Spinal cord (tissue), 9 donors: ENCODE measurements at regions not wholly inside any gene's neighbourhood (a gene's known extent, or its start where the extent isn't known, plus 50 kb on each side); places are given as distances from the start of the nearest gene placed in this dataset.

Experiments
- DNase-seq, 6 donors: peaks; one replicate each; pipeline versions ENCODE4 v3.0.0 to v3.0.0-alpha.2; 2013 to 2015; ENCODE audit warnings: low spot score in 6 of 6, low read depth in 4 of 6
- H3K27ac ChIP-seq: one replicate; pipeline ENCODE4 v1.5.1; 2013; ENCODE audit warnings: low read depth, low read length, control low read depth
- H3K27me3 ChIP-seq: one replicate; pipeline ENCODE4 v1.6.1; 2013; ENCODE audit warnings: low read length; ENCODE audit not compliant: control insufficient read depth, insufficient read depth
- H3K36me3 ChIP-seq: one replicate; pipeline ENCODE4 v1.6.1; 2013; ENCODE audit warnings: low read length; ENCODE audit not compliant: control insufficient read depth, insufficient read depth
- H3K4me1 ChIP-seq: one replicate; pipeline ENCODE4 v1.6.1; 2013; ENCODE audit warnings: low read length; ENCODE audit not compliant: control insufficient read depth, insufficient read depth
- H3K4me3 ChIP-seq: one replicate; pipeline ENCODE4 v1.5.1; 2013; ENCODE audit warnings: low read depth, low read length, control low read depth
- H3K9me3 ChIP-seq: one replicate; pipeline ENCODE4 v1.6.1; 2013; ENCODE audit warnings: low read length; ENCODE audit not compliant: control insufficient read depth, insufficient read depth
- WGBS: methylation state at CpG from one replicate; pipeline ENCODE4 v1.1.5; 2013; ENCODE audit warnings: missing lambda C conversion rate; ENCODE audit not compliant: insufficient coverage; 5-methylcytosine and 5-hydroxymethylcytosine counted together
- donor health status: healthy.

- DNase-seq = no peak
- H3K4me1 ChIP-seq = peaks cover 24% of the 10 kb centered on the region
- no peak overlapping the region for H3K27ac ChIP-seq
- WGBS = 95% methylated on average over 17 of the region's 17 CpGs
- H3K9me3 ChIP-seq = no peaks in the 10 kb centered on the region
- no peaks in the 10 kb centered on the region for H3K36me3 ChIP-seq
- peaks cover 10% of the 10 kb centered on the region for H3K27me3 ChIP-seq
- H3K4me3 ChIP-seq = no peak overlapping the region
Observed at GRCh38 chr20:62545271-62545670, 69.5 kb upstream of the GATA5 start.

GRCh38 chr20:62545901-62546525 lies 70.2 kb upstream of the GATA5 start:
- no peak overlapping the region for H3K27ac ChIP-seq
- no peak for DNase-seq
- peaks cover 31% of the 10 kb centered on the region for H3K4me1 ChIP-seq
- peaks cover 16% of the 10 kb centered on the region for H3K27me3 ChIP-seq
- H3K4me3 ChIP-seq = no peak overlapping the region
- no peaks in the 10 kb centered on the region for H3K9me3 ChIP-seq
- 93% methylated on average over 22 of the region's 22 CpGs for WGBS
- no peaks in the 10 kb centered on the region for H3K36me3 ChIP-seq

DNA sequence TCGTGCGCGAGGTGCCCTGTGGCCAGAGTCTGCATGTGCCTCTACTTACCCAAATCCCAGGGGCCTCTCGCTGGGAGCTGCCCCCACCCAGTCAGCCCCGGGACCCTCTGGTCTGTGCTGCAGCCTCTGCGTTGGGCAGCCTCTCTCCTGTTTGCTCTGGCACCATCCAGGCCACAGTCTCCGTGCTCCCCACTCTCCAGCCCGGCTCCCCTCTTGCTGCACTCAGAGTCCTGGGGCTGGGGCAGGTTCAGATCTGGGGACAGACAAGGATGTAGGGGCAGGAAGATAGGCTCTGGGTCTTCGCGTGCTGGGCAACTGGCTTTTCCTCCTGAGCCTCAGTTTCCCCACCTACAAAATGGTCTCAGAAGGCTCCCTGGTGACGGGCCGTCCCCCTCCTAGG lies 70.8 kb upstream of the GATA5 start:
- no peak overlapping the region for H3K27ac ChIP-seq
- peaks cover 37% of the 10 kb centered on the region for H3K4me1 ChIP-seq
- H3K27me3 ChIP-seq = peaks cover 22% of the 10 kb centered on the region

GRCh38 chr20:62547364-62547763 lies 71.6 kb upstream of the GATA5 start:
- Histone ChIP-seq H3K9me3 (no peaks in the 10 kb centered on the region), H3K36me3 (no peaks in the 10 kb centered on the region), H3K27me3 (peaks cover 29% of the 10 kb centered on the region), H3K4me3 (no peak overlapping the region), H3K27ac (no peak overlapping the region), H3K4me1 (peaks cover 43% of the 10 kb centered on the region)
- WGBS = 69% methylated on average over 14 of the region's 14 CpGs
- DNase-seq = no peak

More for the DNA sequence above, 70.8 kb upstream of the GATA5 start:
- no peaks in the 10 kb centered on the region for H3K9me3 ChIP-seq
- no peaks in the 10 kb centered on the region for H3K36me3 ChIP-seq
- no peak for DNase-seq
- no peak overlapping the region for H3K4me3 ChIP-seq
- 96% methylated on average over 11 of the region's 12 CpGs for WGBS

GRCh38 chr20:62548471-62548870 lies 72.7 kb upstream of the GATA5 start:
- no peaks in the 10 kb centered on the region for H3K9me3 ChIP-seq
- no peak overlapping the region for H3K27ac ChIP-seq
- 36% methylated on average over 2 of the region's 10 CpGs for WGBS
- H3K36me3 ChIP-seq = no peaks in the 10 kb centered on the region
- no peak overlapping the region for H3K4me3 ChIP-seq
- DNase-seq = peak in 1 of 6 donors; percentile 47
- H3K27me3 ChIP-seq = peaks cover 39% of the 10 kb centered on the region
- peaks cover 47% of the 10 kb centered on the region for H3K4me1 ChIP-seq

DNA sequence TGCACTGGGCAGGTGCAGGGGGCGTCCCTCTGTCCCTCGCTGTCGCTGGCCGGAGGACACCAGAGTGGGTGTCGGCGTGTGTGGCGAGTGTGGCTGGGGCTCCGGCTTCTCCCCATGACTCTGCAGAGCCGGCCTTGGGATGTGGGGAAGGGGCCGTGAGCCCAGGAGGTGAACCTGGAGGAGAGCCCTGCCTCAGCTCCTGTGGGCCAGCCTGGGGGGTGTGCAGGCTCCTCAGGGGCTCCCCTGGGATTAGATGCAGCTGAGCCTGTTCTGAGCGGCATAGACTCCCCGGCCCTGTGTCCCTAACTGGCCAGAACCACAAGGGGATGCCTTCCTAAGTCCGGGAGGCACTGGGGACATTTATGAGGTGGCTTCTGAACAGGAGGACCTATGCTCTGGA lies 73.2 kb upstream of the GATA5 start:
- 83% methylated on average over 11 of the region's 13 CpGs for WGBS
- DNase-seq = no peak
- H3K27ac ChIP-seq = no peak overlapping the region
- H3K9me3 ChIP-seq = no peaks in the 10 kb centered on the region
- H3K27me3 ChIP-seq = peaks cover 44% of the 10 kb centered on the region
- H3K4me1 ChIP-seq = peaks cover 49% of the 10 kb centered on the region
- H3K36me3 ChIP-seq = no peaks in the 10 kb centered on the region
- no peak overlapping the region for H3K4me3 ChIP-seq

DNA sequence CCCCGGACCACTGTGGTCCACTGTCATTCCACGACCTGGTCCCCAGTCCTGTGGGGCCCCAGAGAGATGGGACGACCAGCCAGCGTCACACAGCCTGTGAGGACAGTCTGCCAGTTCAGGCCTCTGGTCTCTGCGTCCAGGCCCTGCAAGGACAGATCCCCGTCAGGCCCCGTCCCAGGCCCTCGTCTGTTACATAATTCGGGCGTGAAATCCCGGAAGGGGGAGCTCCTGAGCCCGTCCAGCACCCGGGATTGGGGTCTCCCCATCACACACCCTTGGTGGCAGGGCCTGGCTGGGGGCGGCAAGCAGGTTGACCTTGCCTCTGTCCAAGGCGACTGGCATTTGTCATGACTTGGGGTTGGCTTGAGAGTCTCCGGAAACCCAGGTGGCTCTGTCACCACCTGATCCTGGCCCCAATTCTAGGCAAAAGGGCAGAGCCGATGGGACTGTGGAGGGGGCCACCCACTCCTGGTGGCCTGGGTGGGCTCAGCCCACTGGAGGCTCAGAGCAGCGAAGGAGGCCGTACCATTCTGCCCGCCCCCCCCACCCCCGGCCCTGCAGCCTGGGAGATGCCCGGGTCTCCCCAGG lies 73.8 kb upstream of the GATA5 start:
- no peak for DNase-seq
- no peak overlapping the region for H3K4me3 ChIP-seq
- no peak overlapping the region for H3K27ac ChIP-seq
- H3K27me3 ChIP-seq = peaks cover 50% of the 10 kb centered on the region
- 70% methylated on average over 22 of the region's 22 CpGs for WGBS
- H3K4me1 ChIP-seq = peaks cover 50% of the 10 kb centered on the region
- no peaks in the 10 kb centered on the region for H3K36me3 ChIP-seq
- no peaks in the 10 kb centered on the region for H3K9me3 ChIP-seq

GRCh38 chr20:62550087-62550632 lies 74.4 kb upstream of the GATA5 start:
- H3K9me3 ChIP-seq = no peaks in the 10 kb centered on the region
- peaks cover 50% of the 10 kb centered on the region for H3K4me1 ChIP-seq
- H3K36me3 ChIP-seq = no peaks in the 10 kb centered on the region
- H3K4me3 ChIP-seq = no peak overlapping the region
- H3K27me3 ChIP-seq = peaks cover 55% of the 10 kb centered on the region
- no peak overlapping the region for H3K27ac ChIP-seq
- no peak for DNase-seq
- 19% methylated on average over 19 of the region's 32 CpGs for WGBS

- Histone ChIP-seq H3K4me3 (no peak overlapping the region), H3K36me3 (no peaks in the 10 kb centered on the region), H3K27ac (no peak overlapping the region), H3K4me1 (peaks cover 64% of the 10 kb centered on the region), H3K9me3 (no peaks in the 10 kb centered on the region), H3K27me3 (peaks cover 63% of the 10 kb centered on the region)
- no peak for DNase-seq
- WGBS = 14% methylated on average over 43 of the region's 47 CpGs
Observed at GRCh38 chr20:62551407-62552323, 75.9 kb upstream of the GATA5 start.
